HG02610 (cell line): ENCODE measurements at regions not wholly inside any gene's neighbourhood (a gene's known extent, or its start where the extent isn't known, plus 50 kb on each side); places are given as distances from the start of the nearest gene placed in this dataset.

Source experiments
- ATAC-seq: cut with Tn5 transposase; IDR thresholded peaks from one replicate; pipeline ENCODE4 v1.9.1; 2021; ENCODE audit warnings: mild to moderate bottlenecking, moderate library complexity; ENCODE audit not compliant: unreplicated experiment

- ATAC-seq: no peak
These were observed 567.5 kb upstream of the SORCS1 start for GRCh38 chr10:107732045-107732444.

DNA sequence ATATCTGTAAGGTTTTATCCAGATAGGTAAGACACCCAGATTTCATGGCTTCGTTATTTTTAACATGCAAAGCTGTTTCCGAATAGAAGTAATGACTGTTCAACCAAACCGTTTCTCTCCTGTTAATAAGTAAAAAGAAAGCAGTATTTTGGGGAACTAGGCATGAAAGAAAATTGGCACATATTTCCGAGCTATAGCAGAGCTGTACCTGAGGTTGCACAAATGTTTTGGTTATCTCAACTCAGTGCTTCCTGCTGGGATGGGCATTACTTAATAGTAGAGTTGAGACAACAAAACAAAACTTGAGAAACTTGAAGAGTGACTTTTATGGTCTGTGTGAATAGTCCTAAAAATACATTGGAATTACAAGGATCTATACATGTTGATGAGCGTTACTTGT lies 564.3 kb upstream of the SORCS1 start:
- ATAC-seq: no peak

GRCh38 chr10:107727767-107728317 lies 563.3 kb upstream of the SORCS1 start:
- no peak for ATAC-seq

GRCh38 chr10:107718864-107719263 lies 554.4 kb upstream of the SORCS1 start:
- no peak for ATAC-seq

DNA sequence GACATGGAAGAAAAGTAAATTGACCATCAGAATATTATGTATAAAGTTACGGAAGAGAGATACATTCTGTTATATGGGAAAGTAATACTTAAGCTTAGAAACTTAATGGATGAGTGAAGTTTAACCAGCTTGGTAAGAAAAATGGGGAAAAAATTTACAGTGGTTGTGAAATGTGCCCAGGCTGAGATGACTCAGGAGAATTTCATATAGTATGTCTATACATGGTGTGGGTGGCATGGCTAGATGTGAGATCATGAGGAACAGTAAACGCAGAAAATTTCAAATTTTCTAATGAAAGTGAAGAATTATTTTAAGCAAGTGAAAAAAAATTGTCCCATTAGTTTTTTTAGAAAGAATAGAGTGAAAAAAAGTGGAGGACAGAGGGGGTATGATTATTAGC lies 552.5 kb upstream of the SORCS1 start:
- no peak for ATAC-seq

GRCh38 chr10:107715565-107715964 lies 551.1 kb upstream of the SORCS1 start:
- no peak for ATAC-seq

GRCh38 chr10:107708981-107709380 lies 544.5 kb upstream of the SORCS1 start:
- no peak for ATAC-seq

DNA sequence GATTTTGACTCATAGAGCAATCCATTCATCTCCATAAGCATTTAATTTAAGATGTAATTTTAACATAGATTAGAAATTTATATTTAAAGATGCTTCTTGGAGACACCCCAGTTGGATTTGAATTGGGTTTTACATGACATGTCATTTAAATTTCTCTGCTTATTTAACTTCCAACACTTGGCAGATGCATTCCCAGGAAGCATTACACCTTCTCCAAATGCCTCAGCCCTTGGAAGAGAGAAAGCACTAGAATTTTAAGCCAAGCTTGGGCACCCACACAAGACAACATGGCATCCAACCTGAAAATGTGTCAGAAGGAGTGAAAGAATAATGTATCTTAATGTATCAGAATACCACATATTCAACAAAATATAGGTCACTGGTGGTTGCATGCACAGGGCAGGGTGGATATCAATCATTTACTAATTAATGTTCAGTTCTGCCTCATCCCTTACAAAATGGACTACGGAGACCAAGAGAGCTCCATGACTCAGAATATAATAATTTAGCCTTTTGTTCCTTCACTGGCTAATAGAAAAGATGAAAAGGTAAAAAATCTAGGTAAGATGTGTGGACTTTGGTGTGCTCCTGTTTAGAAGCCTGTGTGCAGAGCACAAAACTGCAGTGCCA lies 541.7 kb upstream of the SORCS1 start:
- ATAC-seq: no peak

DNA sequence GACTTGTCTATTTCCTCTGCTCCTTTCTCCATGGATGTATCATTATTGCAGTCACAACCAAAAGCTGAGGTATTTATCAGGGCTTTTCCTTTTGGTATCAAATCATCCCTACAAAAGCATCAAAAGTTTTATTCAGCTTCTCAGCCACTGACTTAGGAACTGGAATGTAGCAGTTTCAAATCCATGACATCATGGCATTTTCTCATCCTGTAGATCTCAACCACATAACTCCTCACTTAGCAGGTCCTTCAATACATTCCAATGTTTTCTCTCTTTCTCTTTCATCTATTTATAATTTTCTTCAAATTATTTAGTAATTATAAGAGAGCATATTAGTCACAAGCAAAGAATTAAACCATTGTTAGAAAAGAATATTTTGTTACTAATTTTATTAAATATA lies 537.4 kb upstream of the SORCS1 start:
- no peak for ATAC-seq

GRCh38 chr10:107692072-107692471 lies 527.6 kb upstream of the SORCS1 start:
- no peak for ATAC-seq

GRCh38 chr10:107689323-107689722 lies 524.8 kb upstream of the SORCS1 start:
- no peak for ATAC-seq

DNA sequence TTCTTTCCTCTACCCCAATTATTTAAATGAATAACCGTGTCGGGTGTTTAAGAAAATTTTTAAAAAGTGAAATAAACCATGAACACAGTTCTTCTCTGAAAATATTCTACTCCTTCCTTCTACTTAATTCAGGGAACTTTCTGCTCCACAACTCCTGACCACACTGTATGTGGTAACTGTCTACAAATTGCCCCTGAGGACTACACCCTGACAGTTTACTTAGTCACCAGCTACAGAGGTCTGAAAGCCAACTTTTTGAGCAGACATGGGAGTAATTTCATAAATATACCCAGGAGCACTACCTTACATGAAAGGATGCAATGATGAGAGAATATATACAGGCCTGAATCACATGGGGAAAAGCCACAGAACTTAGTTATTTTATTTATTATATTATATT lies 523.2 kb upstream of the SORCS1 start:
- ATAC-seq: no peak

DNA sequence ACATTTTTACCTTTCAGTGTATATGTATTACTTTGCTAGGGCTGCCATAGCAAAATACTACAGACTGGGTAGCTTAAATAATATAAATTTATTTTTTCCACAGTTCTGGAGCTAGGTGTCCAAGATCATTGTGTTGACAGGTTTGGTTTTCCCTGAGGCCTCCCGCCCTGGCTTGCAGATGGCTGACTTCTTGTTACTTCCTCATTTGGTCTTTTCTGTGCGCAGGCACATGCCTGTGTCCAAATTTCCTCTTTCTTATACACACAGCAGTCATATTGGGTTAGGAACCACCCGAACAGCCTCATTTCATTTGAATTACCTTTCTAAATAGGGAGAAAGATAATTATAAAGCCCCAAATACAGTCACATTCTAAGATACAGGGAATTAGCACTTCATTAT lies 521.6 kb upstream of the SORCS1 start:
- peak; percentile 51 for ATAC-seq

GRCh38 chr10:107671960-107672359 lies 507.5 kb upstream of the SORCS1 start:
- no peak for ATAC-seq

- no peak for ATAC-seq
These were observed 501.7 kb upstream of the SORCS1 start for GRCh38 chr10:107666214-107666613.

DNA sequence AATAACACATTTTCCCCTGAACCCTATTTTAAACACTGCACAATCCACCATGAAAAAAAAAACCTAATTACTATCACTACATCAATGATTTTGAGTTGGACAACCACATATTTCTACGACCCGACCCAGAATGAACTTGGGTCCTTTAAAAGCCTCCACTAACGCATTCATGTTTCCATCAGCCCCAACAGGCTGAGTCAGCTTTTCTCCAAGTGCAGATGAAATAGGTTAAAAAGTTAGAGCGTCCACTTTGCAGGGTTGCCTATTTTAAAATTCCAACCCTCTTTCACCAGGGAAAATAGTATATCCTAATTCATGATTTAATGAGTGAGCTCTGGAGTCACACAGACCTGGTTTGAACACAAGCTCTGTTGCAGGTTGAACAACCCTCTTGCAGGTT lies 501.0 kb upstream of the SORCS1 start:
- ATAC-seq: no peak

GRCh38 chr10:107657851-107658250 lies 493.3 kb upstream of the SORCS1 start:
- no peak for ATAC-seq

DNA sequence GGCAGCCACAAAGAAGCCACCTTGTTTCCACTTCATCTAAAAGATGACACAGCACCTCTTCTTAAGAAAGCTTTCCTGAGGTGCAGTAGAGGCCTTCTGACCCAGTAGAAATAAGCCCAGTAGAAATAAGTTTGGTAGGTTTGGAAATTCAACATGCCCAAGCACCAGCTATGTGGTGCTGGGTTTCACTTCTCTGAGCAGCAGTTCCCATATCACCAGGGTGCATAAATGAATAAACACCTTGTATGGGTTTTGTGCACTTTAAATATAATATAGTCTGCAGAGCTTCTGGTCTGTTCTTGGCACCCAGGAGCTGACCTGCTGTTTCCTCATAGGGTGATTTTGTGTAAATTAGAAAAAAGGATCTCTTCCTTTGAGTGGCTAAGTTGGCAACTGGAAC lies 492.4 kb upstream of the SORCS1 start:
- no peak for ATAC-seq

DNA sequence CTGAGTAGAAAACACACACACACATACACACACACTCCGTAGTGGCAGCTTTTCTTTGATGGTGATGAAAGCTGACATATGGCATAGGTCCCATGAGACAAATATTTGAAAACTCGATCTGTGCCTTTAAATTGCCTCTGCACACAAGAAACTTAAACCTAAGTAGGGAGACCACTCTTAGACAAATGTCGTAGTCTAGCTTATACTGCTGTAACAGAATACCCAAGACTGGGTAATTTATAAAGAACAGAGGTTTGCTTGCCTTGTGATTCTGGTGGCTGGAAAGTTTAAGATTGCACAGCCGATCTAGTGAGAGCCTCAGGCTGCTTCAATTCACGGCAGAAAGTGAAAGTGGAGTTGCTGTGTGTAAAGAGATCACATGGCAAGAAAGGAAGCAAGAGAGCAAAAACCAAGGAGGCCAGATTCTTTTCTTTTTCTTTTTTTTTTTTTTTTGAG lies 489.4 kb upstream of the SORCS1 start:
- peak; percentile 71 for ATAC-seq

DNA sequence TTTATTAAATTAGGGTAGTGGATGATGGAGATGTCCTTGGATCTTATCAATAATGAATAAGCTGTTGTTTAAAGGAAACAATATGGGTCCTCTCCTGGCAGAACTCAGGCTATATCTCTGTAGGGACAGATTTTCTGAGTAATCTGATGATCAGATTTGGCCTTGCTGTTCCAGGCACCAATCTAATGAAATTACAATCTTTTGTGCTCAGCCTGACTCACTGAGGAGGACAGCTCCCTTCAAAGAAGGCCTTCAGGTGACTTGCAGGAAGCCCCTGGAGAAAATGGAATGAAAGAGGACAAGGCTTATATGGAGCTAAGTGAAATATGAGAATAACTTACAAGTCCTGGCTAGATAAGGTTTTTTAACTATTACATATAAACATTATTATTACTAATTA lies 486.4 kb upstream of the SORCS1 start:
- no peak for ATAC-seq

DNA sequence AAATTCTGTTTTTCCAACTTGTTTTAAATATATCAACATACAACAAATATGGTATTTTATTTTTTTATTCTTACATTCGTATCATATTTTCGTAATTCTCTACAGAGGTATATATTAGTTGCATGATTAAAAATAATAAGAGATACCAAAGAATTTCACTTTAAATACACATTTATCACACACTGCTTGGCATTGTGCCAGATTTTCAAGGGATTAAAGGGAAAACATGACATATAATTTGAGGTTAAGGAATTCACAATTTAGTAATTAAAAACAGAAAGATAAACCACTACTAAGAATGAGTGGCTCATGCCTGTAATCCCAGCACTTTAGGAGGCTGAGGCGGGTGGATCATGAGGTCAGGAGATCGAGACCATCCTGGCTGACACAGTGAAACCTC lies 484.7 kb upstream of the SORCS1 start:
- ATAC-seq: no peak

DNA sequence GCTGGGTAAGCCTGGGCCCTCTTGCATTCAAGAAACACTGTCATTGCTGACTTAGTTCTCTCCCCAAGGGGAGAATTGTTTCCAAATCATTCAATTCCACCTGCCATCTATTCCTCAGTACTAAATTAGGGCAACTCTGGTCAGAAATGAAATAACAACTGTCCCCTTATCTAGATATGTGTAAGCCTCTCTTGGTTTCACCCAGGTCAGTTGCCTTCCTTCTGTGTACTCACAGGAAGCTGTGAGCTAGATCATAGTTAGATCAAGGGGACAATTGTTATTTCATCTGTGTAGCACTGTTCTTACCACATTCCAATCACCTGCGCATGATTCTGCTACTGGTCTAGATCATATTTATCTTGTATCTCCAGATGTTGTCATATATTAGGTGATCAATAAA lies 483.0 kb upstream of the SORCS1 start:
- no peak for ATAC-seq

GRCh38 chr10:107631876-107632275 lies 467.4 kb upstream of the SORCS1 start:
- no peak for ATAC-seq
